IPS DF 4.7 (cell line): ENCODE measurements at regions not wholly inside any gene's neighbourhood (a gene's known extent, or its start where the extent isn't known, plus 50 kb on each side); places are given as distances from the start of the nearest gene placed in this dataset.
"Not testable (repeated sequence)": the region's sequence is repeated elsewhere in the genome, so short reads cannot be mapped to it uniquely, and the experiment has no call there.

Source experiments
- DNase-seq: peaks from one replicate; pipeline ENCODE4 v3.0.0-alpha.2; 2013; ENCODE audit warnings: low spot score; ENCODE audit errors: extremely low read depth

DNA sequence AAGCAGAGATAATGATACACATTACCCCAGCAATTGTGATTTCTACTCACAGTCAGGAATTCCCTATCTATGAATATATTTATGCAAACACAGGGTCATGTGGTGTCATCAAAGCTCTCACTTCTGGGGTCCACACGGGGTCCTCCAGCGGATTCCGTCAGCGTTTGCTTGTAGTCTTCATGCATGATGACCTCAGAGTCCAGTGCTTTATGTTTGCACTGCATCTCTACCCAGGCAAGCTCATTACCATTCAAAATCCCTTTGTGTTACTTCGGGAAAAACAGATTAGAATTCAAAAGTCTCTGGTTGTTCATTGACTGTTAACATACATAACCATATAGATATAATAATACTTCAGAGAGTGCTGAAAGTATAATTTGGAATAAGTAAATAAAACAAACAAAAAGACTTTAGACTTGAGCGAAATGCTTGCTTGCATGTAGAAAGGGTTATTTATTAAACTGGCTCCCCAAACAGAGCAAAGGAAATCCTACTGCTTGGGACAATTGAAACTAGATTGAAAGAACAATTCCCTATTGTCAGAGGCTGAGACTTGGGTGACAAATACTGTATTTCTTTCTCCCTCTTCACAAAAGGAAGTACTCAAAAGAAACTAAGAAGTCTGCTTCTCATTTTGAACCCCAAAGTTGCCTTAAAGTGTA is 423.1 kb downstream of the ETS1 start:
- DNase-seq = no peak

DNA sequence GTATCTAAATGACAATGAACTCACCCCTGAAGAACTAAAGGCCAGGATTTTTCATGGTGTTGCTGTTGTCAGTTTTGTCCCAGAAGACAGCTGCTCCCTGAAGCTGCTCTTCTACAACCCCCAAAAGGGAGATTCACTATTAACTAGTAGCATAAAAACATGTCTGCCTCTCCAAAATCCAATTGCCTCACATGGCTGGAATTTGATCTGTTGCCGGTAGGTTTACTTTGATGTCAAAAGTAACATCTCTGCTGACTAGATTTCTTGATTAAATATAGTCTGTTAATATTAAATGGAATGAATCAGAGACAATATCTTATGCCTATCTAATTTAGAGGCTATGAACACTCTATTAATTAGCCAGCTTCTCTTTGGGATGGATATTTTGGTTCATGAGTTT is 425.4 kb downstream of the ETS1 start:
- no peak for DNase-seq

DNA sequence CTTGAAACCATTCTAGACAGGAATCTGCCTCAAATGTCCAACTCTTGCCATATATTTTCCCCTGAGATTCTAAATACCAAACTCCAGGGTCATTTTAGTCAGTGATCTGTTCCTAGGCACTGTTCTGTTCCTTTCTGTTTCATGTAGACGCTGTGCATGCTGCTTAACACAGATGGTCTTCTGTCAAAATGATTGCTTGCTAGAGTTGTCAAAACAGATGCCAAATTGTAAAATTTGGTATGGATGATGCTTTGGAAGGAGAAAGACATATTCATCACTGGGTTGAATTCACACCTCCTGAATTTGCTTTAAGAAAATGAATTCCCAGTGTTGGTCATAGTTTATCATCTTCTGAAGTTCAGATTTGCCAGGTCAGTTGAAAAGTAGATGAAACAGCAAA is 425.9 kb downstream of the ETS1 start:
- no peak for DNase-seq

DNA sequence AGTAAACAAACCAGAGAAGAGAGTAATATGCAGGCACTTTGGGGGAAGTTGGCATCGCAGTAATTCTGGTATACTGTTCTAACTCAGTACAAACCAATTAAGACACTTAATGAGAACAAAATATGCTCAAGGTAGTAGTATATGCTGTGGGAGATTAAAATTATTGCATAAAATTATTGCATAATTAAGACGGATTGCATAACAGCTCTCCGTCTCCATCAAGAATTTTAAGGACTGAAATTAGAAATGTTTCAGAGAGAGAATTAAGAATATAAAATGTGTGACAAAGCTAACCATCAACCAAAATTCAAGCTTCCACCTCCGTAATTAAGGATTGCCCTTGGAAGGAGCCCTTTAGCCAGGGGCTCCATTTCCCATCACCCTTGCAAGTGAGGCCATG is 428.5 kb downstream of the ETS1 start:
- DNase-seq = no peak

DNA sequence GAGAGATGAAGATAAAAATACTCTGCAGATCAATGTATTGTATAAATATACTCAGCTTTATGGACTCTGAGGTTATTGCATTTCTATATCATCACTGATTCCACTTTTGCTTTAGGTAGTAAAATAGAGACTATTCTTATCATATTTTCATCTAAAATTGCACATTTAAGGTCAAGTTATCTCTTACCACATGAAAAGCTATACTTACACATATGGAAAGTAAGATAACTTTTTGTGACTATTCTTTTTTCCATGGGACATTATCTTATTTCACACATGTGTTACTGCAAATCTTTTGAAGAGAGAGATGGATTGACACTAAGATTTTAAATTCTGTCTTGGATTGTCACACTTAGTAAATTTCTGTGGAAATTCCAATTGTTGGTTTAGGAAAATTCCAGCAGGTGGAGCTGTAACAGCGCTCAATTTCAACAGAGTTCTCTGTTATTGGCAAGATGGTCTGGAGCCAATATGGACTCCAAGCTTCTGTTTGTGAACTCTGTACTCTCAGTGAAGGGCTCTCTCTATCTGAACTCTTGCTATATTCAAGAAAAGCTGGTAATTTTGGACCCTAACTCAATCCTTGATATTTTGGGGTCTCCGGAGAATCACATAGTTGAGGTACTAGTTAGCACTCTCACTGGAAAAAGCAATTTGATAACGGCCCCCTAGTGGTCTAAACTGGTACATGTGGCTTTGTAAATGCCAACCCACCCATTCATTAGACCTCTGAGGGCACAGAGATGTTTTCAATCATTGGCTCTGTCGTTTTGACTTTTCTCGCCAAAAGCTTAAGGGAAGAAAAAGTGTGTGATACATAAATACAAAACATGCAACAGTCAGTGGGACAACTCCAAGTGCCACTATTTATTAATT is 429.7 kb downstream of the ETS1 start:
- no peak for DNase-seq

DNA sequence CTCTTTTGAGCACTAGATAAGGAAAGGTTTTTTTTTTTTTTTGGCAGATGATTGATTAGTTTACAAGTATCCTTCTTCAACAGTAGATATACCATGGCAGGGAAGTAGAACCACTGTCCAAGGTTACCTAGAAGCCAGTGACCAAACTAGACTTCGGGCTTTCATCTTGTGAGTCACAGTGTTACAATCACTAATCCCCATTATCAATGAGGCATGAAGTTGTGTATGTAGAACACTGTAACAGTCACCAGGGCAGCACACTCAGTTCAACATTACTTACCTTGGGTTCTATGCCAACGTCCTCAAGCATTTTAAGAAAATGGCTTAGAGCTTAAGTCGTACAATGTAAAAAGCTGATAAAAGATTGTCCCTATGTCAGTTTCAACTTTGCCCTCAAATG is 430.9 kb downstream of the ETS1 start:
- DNase-seq = no peak

DNA sequence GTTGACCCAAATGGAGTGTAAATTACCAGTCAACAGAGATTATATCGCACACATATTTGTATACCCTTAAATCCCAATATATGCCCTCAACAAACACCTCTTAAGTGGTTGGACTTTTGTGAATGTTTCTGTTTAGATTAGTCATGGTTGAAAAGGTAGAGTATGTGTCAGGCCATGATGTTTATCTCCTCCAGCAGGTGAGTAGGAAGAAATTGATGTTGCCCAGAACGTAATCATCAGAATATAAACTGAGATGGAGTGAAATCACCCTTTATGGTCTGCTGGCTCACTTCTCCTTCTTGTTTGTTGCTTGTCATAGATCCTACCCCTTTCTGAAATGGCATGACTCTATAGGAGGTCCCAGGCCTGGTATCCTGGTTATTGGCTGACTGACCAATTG is 431.8 kb downstream of the ETS1 start:
- no peak for DNase-seq

DNA sequence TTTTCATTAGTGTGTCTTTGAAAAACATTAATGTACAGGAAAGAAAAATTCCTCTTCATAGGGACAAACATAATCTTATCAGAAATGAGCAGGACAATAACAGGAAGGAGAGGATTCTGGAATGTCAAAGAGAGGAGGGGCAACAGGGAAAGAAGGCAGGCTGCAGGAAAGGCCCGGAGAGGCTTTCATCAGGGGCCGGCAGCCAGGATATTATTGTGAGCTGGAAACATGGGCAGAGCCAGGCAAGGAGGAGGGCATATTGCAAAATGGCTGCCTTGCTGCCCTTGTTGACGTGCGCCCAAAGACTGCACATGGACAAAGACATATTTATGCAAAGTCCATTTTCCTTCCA is 433.7 kb downstream of the ETS1 start:
- no peak for DNase-seq

DNA sequence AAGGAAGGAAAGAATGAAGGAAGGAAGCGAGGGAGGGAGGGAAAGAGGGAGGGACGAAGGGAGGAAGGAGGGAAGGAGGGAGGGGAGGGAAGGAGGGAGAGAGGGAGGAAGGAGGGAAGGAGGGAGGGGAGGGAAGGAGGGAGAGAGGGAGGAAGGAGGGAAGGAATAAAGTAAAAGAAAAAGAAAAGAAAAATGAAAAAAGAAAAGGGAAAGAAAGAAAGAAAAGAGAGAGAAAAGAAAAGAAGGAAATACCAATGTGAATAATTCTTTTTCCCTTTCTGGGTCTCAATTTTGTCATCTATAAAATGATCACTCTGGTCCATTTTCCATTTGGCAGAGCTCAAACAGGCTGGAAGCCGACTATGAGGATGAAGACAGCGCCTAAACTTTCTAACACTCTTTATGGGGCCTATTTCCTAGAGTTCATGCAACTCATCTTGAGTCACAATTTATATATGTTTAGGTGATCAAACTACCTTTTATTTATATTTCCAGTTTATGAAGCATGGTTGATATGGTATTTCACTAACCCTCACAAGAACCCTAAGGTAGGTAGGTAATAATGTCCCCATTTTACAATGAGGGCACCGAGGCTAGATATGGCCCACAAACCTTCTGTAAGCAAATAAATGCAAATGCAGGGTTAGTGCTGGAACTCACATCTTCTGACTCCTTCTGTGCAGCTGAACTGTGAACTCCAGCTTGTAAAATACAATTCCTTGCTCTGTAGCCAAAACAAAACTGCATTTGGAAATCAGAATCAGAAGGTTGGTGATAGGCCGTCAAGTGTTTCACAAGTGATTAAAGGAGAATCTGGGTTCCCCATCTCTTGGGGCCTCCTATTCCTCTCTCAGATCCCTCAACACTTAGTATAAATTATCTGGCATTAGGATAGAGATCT is 434.3 kb downstream of the ETS1 start:
- DNase-seq = no peak

DNA sequence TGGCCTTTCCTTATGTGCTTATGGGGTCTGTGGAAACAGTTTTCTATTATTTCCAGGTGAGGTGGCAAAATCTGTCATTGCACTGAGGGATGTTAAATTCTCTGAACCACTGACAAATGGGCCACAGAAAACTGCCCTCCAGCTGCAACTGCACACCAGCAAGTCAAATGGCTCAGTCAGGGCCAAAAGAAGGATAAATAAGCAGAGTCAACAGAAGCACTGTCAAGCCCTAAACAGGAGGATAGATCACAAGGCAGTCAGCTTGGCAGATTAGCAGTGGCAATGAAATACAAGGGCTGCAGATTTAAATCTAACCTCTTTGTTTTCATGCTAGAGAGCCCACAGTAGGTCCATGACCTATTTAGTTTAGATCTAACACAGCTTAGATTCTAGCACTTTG is 435.6 kb downstream of the ETS1 start:
- DNase-seq = no peak

DNA sequence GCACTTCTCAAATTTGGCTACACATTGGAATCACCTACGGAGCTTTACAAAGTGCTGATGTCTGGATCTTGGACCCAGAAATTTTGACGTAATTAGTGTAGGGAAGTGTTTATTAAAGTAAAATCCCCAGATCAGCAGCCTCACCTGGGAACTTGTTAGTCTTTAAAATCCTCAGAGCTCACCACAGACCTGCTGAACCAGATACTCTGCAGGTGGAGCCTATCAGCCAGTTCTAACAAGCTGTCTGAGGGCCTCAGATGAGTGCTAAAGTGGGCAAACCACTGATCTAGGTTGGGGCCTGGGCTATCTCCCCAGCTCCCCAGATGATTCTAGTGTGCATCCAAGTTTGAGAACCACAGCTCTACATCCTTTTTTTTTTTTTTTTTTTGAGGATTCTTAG is 436.0 kb downstream of the ETS1 start:
- DNase-seq = no peak

DNA sequence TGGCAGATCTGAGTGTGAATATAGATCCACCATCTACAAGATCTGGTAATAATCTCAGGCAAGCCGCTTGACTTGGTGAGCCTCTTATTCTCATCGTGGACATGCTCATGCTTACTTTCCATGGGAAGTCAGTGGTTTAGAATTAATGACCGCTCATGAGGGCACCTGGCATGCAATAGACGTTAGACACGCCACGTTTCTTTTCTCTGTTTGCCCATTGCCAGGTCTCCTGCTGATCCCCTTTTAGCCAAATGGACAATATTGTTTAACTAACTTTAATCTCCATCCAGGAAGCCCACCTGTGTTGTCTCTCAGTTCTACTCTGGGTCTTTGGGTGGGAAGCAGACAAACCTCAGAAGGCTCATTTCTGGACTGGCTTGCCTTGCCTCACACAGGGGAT is 439.1 kb downstream of the ETS1 start:
- DNase-seq = no peak

DNA sequence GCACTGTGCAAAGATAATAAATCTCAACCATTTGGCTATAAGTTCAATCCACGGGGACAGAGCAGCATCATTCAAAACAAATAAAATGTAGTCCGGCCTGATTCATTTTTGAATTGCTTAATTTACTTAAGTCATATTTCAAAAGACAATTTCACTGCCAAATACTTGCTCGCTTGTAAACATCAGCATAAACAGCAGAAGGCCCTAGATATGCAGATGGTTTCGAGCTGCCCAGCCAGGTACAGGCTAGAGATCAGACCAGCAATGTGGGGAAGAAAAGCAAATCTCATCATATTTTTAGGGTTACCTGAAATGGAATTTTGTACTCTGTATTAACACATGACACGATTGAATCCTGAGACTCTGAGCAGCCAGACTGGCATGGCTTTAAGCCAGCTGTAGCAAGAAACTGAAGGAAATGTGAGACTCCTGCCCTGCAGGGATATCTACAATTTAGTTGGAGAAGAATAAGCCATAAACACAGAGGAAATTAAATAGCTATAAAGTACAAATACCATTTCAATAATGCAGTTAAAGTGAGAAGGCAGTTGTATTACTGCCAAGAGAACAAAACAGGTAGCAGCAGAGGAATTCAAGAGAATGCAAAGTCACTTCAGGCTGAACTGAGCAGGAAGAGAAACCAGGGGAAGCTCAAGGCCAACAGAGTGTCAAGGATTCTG is 440.3 kb downstream of the ETS1 start:
- no peak for DNase-seq

DNA sequence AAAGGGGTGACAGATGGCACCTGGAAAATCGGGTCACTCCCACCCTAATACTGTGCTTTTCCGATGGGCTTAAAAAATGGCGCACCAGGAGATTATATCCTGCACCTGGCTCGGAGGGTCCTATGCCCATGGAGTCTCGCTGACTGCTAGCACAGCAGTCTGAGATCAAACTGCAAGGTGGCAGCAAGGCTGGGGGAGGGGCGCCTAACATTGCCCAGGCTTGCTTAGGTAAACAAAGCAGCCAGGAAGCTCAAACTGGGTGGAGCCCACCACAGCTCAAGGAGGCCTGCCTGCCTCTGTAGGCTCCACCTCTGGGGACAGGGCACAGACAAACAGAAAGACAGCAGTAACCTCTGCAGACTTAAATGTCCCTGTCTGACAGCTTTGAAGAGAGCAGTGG is 447.1 kb downstream of the ETS1 start:
- DNase-seq = not testable (repeated sequence)

DNA sequence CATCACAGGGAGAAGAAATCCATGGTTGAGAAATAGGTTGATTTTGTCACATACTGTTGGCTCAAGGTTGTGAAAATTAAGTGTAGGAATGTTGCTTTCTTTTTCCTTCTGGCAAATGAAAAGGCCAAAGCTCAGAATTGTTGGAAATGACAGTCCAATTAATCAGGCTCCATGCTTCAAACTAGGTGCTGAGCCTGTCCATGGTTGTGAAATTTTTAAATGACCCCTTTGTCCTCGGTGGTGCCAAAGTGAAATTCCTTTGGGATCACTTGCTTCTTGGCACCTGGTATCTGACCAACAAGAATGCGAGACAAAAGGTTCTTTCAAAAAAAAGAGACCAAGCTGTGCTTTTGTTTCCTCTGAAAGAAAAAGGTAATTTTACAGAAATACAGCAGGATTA is 451.9 kb downstream of the ETS1 start:
- no peak for DNase-seq

DNA sequence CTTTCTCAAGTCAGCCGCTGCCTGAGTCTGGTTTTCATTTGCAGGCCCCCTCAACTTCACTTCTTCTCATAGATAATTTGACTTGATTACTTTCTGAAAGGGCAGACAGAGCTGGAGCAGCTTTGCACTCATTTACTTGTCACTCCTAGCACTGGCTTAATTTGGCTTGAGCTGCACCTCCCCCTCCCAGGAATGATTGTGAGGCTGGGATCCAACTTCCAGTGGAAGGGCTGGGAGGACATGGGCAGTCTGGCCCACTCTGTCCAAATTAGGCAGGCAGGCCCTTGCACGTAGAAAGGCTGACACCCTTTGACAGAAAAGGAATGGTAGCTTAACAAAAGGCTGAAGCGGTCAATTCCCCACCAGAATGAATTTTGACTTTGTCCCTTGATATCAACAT is 453.9 kb downstream of the ETS1 start:
- DNase-seq = no peak

DNA sequence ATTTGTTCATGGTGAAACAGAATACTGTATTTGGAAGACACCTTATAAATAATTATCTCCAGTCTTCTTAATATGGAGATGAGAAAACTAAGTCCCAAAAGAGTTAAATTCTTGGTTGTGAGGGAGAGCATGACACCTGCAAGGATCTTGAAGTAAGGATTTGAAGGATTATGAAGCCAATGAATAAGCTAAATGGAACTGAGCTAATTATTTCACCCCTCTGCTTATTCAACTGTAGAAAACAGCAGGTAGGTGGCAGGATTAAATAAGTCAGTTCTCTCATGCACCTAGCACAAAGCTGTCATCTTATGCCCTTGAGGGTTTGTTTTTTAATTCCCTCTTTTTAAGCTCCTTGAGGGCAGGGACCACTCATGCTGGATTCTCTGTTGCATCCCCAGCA is 457.3 kb downstream of the ETS1 start:
- no peak for DNase-seq

DNA sequence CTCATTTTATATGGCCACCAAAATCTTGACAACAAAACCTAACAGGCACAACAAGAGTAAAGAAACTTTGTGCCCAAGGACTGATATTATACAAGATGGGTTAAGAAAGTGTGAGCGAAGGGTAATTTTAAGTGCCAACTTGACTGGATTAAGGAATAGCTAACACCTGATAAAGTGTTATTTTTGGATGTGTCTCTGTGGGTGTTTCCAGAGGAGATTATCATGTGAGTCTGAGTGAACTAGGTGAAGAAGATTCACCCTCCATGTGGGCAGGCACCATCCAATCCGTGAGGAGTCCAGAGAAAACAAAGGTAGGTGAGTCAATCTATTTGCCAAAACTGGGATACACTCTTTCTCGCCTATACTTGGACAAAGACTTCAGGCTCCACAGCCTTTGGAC is 461.6 kb downstream of the ETS1 start:
- no peak for DNase-seq

DNA sequence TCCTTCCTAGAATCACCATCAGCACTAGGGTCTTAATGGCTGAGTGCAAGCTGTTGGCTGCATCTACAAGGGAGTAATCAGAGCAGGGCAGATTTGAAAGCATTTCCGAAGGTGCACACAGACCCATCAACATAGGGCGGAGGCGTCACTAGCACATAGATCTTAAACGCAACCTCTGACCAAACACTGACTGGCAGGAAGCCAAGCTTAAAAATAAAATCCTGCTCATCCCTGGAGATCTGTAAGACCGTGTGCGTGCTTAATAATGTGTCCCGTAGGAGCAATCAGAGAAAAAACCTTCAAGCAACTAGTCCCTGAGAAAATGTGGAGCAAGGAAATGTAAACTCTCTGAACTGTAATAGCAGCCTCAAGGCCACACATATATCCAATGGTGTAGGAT is 470.5 kb downstream of the ETS1 start:
- no peak for DNase-seq

DNA sequence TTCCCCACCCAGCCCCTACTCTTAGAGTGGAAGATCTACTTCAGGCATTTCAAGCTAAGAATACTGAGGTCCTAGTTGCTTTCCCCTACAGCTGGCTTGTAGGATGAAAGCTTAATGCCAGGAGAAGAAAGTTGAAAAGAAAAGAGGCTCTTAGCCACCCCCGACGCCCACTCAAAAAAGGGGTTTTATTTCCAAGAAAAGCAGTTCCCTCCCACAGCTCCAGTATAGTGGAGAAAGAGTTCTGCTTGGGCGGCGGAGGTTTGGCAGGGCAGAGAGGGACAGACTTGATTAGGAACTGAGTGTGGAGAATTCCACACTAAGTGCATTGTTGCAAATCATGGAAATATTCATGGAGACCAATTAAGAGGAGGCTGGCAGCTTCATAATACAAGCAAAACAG is 470.9 kb downstream of the ETS1 start:
- DNase-seq = no peak

DNA sequence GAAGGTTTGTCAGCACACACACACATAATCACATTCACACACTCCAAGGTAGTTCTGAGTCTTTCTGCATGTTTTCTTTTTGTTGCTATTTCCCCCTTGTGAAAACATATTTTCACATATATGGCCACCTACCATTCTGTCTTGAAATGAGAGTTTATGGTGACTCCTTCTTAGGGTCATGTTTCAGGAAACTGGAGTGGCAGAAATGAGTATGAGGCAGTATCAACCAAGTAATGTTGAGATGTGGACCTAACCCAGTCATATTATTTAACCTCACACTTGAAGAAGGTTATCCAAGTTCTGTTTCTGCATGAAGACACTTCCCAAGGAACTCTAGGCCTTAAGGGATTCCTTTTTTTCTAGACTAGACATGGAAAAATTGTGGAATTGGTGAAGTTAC is 481.4 kb downstream of the ETS1 start:
- no peak for DNase-seq

DNA sequence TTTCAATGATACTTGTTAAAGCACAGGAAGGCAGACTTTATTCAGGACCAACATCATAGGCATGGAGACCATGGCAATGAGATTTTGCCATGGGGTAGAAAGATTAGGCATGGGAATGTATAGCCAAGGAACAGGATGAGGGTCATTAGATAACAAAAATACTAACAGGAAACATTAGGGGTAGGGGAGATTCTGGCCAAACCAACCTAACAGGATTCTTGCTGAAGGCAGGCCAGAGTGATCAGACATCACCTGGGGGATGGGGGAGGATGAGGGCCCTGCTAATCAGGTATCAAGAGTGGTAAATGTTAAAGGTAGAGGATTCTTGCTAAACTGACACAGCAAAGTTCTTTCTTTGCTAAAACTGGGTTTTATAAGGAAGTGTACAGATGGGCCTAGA is 481.8 kb downstream of the ETS1 start:
- DNase-seq = no peak
